KMS-11 (cell line): ENCODE measurements at regions not wholly inside any gene's neighbourhood (a gene's known extent, or its start where the extent isn't known, plus 50 kb on each side); places are given as distances from the start of the nearest gene placed in this dataset.
"Not testable (repeated sequence)": the region's sequence is repeated elsewhere in the genome, so short reads cannot be mapped to it uniquely, and the experiment has no call there.

Source experiments
- H2AFZ ChIP-seq: fragments of 200-600 bp; sonication (generic); 2 replicates; pipeline ENCODE4 v1.6.1; 2016; ENCODE audit warnings: antibody characterized with exemption, mixed run types, low read depth
- H3K27ac ChIP-seq: fragments of 200-600 bp; sonication (generic); 2 replicates; pipeline ENCODE4 v1.6.1; 2016; ENCODE audit warnings: mild to moderate bottlenecking, mixed run types
- H3K27me3 ChIP-seq: fragments of 200-600 bp; sonication (generic); 2 replicates; pipeline ENCODE4 v1.6.1; 2017; ENCODE audit warnings: mild to moderate bottlenecking, low read depth, mixed run types, moderate library complexity; ENCODE audit not compliant: insufficient read depth
- H3K36me3 ChIP-seq: fragments of 200-600 bp; sonication (generic); 2 replicates; pipeline ENCODE4 v1.6.1; 2017; ENCODE audit warnings: mild to moderate bottlenecking, mixed run types; ENCODE audit not compliant: insufficient read depth
- H3K4me1 ChIP-seq: fragments of 200-600 bp; sonication (generic); 2 replicates; pipeline ENCODE4 v1.6.1; 2016; ENCODE audit warnings: mild to moderate bottlenecking, low read depth, mixed run types; ENCODE audit not compliant: poor library complexity, severe bottlenecking
- H3K4me2 ChIP-seq: fragments of 200-600 bp; sonication (generic); 2 replicates; pipeline ENCODE4 v1.7.0; 2016; ENCODE audit warnings: mild to moderate bottlenecking, mixed run types
- H3K4me3 ChIP-seq: fragments of 200-600 bp; sonication (generic); IDR thresholded peaks from 2 replicates; pipeline ENCODE4 v1.6.1; 2017; ENCODE audit warnings: low read depth, low read length, mixed read lengths; ENCODE audit not compliant: insufficient read depth
- H3K79me2 ChIP-seq: fragments of 200-600 bp; sonication (generic); 2 replicates; pipeline ENCODE4 v1.6.1; 2016; ENCODE audit warnings: low read depth, mixed run types; ENCODE audit not compliant: insufficient read depth
- H3K9ac ChIP-seq: fragments of 200-600 bp; sonication (generic); 2 replicates; pipeline ENCODE4 v1.6.1; 2016; ENCODE audit warnings: mild to moderate bottlenecking, mixed run types
- H4K20me1 ChIP-seq: fragments of 200-600 bp; sonication (generic); 2 replicates; pipeline ENCODE4 v1.6.1; 2016; ENCODE audit warnings: mild to moderate bottlenecking, mixed run types; ENCODE audit not compliant: insufficient read depth
- TF ChIP-seq, protein P1 (sequence below): fragments of 200-600 bp; sonication (generic); conservative IDR thresholded peaks from 2 replicates; pipeline ENCODE4 v1.6.1; 2017; ENCODE audit warnings: low read depth, mild to moderate bottlenecking, antibody characterized with exemption, low read length, moderate library complexity, mixed read lengths

DNA sequence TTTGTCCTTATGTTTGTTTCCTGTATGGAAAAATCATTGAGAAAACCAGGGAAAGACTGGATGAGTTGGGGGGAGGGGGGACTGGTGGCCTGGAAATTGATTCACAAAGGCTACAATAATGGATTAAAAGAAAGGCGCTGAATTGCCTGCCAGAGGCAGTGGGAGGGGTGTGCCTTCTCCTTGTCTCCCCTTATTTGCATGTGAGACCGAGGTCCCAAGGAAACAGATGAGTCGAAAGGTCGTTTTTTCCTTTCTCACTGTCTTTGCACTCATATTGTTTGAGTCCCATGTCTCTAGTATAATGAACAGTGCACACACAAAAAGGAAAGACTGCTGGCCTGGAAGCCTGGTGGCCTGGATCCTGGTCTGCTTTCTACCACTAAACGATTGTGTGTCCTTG, 86.6 kb upstream of the ZDHHC15 start:
- Histone ChIP-seq H4K20me1 (no peaks in the 10 kb centered on the region), H3K36me3 (no peaks in the 10 kb centered on the region), H3K4me1 (no peaks in the 10 kb centered on the region), H3K9ac (no peak overlapping the region), H3K4me2 (no peak overlapping the region), H2AFZ (no peak overlapping the region), H3K27me3 (no peaks in the 10 kb centered on the region), H3K79me2 (no peaks in the 10 kb centered on the region), H3K4me3 (no peak overlapping the region), H3K27ac (no peak overlapping the region)
- TF ChIP-seq, protein P1, sequence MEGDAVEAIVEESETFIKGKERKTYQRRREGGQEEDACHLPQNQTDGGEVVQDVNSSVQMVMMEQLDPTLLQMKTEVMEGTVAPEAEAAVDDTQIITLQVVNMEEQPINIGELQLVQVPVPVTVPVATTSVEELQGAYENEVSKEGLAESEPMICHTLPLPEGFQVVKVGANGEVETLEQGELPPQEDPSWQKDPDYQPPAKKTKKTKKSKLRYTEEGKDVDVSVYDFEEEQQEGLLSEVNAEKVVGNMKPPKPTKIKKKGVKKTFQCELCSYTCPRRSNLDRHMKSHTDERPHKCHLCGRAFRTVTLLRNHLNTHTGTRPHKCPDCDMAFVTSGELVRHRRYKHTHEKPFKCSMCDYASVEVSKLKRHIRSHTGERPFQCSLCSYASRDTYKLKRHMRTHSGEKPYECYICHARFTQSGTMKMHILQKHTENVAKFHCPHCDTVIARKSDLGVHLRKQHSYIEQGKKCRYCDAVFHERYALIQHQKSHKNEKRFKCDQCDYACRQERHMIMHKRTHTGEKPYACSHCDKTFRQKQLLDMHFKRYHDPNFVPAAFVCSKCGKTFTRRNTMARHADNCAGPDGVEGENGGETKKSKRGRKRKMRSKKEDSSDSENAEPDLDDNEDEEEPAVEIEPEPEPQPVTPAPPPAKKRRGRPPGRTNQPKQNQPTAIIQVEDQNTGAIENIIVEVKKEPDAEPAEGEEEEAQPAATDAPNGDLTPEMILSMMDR: no peak

DNA sequence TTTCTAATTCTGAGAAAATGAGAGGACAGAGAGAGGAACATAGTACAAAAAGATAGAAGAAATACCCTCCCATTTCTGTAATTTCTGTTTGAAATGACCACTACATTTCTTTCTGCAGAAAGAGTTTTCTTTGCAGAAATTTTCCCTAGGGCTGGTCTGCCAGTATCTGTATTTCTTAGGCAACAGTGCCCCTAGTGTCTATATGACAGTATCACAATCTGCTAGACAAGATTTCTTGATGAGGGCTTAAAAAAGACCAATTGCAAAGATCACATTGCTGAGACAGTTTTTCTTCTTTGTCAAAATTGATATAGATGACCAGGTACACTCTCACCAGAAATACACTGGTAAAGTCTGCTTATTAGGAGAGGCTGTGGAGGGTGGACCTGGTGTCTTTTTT, 81.0 kb upstream of the ZDHHC15 start:
- Histone ChIP-seq H3K27ac (no peak overlapping the region), H2AFZ (no peak overlapping the region), H3K79me2 (no peaks in the 10 kb centered on the region), H3K4me1 (no peaks in the 10 kb centered on the region), H3K9ac (no peak overlapping the region), H3K36me3 (no peaks in the 10 kb centered on the region), H3K4me3 (no peak overlapping the region), H4K20me1 (no peaks in the 10 kb centered on the region), H3K27me3 (no peaks in the 10 kb centered on the region), H3K4me2 (no peak overlapping the region)
- TF ChIP-seq, protein P1: peak; percentile 64

DNA sequence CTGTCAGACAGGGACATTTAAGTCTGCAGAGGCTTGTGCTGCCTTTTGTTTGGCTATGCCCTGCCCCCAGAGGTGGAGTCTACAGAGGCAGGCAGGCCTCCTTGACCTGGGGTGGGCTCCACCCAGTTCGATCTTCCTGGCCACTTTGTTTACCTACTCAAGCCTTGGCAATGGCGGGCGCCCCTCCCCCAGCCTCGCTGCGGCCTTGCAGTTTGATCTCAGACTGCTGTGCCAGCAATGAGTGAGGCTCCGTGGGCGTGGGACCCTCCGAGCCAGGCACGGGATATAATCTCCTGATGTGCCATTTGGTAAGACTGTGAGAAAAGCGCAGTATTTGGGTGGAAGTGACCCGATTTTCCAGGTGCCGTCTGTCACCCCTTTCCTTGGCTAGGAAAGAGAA, 79.2 kb upstream of the ZDHHC15 start:
- H3K27ac ChIP-seq, H3K36me3 ChIP-seq, H4K20me1 ChIP-seq, H3K79me2 ChIP-seq, H3K4me3 ChIP-seq, H3K27me3 ChIP-seq, H3K4me2 ChIP-seq, H2AFZ ChIP-seq, H3K9ac ChIP-seq, H3K4me1 ChIP-seq: not testable (repeated sequence)

DNA sequence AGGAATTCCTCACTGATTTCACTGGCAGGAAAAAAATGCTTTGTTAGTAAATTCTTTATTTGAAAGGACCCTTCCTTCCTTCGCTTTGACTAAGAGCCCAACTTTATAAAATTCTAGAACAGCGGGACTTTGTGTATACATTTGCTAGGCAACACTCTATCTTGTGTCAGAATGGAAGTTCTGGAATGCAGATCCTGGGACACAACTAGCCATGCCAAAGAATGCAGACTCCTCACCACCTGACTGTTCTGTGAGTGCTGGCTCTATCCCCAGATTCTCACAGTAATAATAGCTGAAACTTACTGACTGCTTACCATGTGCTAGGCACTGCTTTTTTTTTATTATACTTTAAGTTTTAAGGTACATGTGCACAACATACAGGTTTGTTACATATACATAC, 73.3 kb upstream of the ZDHHC15 start:
- Histone ChIP-seq H3K4me3 (no peak overlapping the region), H3K9ac (no peak overlapping the region), H3K79me2 (no peaks in the 10 kb centered on the region), H3K4me2 (no peak overlapping the region), H3K27ac (no peak overlapping the region), H2AFZ (no peak overlapping the region), H4K20me1 (no peaks in the 10 kb centered on the region), H3K27me3 (no peaks in the 10 kb centered on the region), H3K4me1 (no peaks in the 10 kb centered on the region), H3K36me3 (no peaks in the 10 kb centered on the region)
- TF ChIP-seq, protein P1: no peak

DNA sequence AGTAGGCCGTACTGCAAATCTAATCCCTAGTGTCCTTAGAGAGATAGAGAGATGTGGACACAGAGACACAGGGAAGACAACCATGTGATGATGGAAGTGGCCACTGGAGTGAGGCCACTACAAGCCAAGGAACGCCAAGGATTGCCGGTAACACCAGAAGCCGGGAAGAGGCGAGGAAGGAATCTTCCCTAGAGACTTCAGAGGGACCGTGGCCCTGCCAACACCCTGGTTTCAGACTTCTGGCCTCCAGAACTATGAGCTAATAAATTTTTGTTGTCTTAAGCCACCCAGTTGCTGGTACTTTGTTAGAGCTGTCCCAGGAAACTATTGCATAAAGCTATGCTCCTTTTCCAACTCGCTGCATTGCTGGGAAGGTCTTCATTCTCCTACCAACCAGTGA, 70.3 kb upstream of the ZDHHC15 start:
- H3K4me1 ChIP-seq, H3K36me3 ChIP-seq, H3K4me3 ChIP-seq, H2AFZ ChIP-seq, H4K20me1 ChIP-seq, H3K9ac ChIP-seq, H3K27me3 ChIP-seq, H3K27ac ChIP-seq, H3K79me2 ChIP-seq, H3K4me2 ChIP-seq: not testable (repeated sequence)
